Mucosa of gallbladder (tissue), 1 donor: ENCODE measurements at regions not wholly inside any gene's neighbourhood (a gene's known extent, or its start where the extent isn't known, plus 50 kb on each side); places are given as distances from the start of the nearest gene placed in this dataset.

ENCODE experiments used
- DNase-seq: peaks from one replicate; pipeline ENCODE4 v3.0.0-alpha.2; 2020; ENCODE audit warnings: low spot score
- donor health status: DM: no; HTN: no; CAD: no.

GRCh38 chr6:148042536-148042935, 300.1 kb upstream of the SASH1 start:
- no peak for DNase-seq

GRCh38 chr6:148044261-148044751, 298.3 kb upstream of the SASH1 start:
- no peak for DNase-seq

GRCh38 chr6:148044921-148045320, 297.7 kb upstream of the SASH1 start:
- DNase-seq = no peak

GRCh38 chr6:148053209-148053608, 289.4 kb upstream of the SASH1 start:
- DNase-seq = no peak

GRCh38 chr6:148053796-148054195, 288.8 kb upstream of the SASH1 start:
- no peak for DNase-seq

GRCh38 chr6:148054219-148054618, 288.4 kb upstream of the SASH1 start:
- DNase-seq = no peak

GRCh38 chr6:148055419-148055818, 287.2 kb upstream of the SASH1 start:
- DNase-seq = no peak

GRCh38 chr6:148059869-148060268, 282.8 kb upstream of the SASH1 start:
- DNase-seq = no peak

GRCh38 chr6:148064406-148065134, 278.1 kb upstream of the SASH1 start:
- no peak for DNase-seq

GRCh38 chr6:148068437-148069061, 274.1 kb upstream of the SASH1 start:
- peak; percentile 78 for DNase-seq

- peak; percentile 18 for DNase-seq
Measured at GRCh38 chr6:148069256-148069655, 273.4 kb upstream of the SASH1 start.

- no peak for DNase-seq
Measured at GRCh38 chr6:148074291-148074690, 268.3 kb upstream of the SASH1 start.

- peak; percentile 12 for DNase-seq
Measured at GRCh38 chr6:148074738-148075137, 267.9 kb upstream of the SASH1 start.

GRCh38 chr6:148075352-148075751, 267.3 kb upstream of the SASH1 start:
- no peak for DNase-seq

- no peak for DNase-seq
Measured at GRCh38 chr6:148076051-148076450, 266.6 kb upstream of the SASH1 start.

GRCh38 chr6:148080315-148080714, 262.3 kb upstream of the SASH1 start:
- DNase-seq = no peak

- DNase-seq = no peak
Measured at GRCh38 chr6:148081076-148081475, 261.6 kb upstream of the SASH1 start.

GRCh38 chr6:148082044-148082443, 260.6 kb upstream of the SASH1 start:
- no peak for DNase-seq

- DNase-seq = no peak
Measured at GRCh38 chr6:148082696-148083095, 259.9 kb upstream of the SASH1 start.

GRCh38 chr6:148085631-148086331, 256.9 kb upstream of the SASH1 start:
- no peak for DNase-seq

- DNase-seq = no peak
Measured at GRCh38 chr6:148086386-148086785, 256.3 kb upstream of the SASH1 start.

GRCh38 chr6:148086843-148087242, 255.8 kb upstream of the SASH1 start:
- no peak for DNase-seq

- no peak for DNase-seq
Measured at GRCh38 chr6:148087659-148088058, 255.0 kb upstream of the SASH1 start.
